ENCODE measurements at regions not wholly inside any gene's neighbourhood (a gene's known extent, or its start where the extent isn't known, plus 50 kb on each side); places are given as distances from the start of the nearest gene placed in this dataset.

DNA sequence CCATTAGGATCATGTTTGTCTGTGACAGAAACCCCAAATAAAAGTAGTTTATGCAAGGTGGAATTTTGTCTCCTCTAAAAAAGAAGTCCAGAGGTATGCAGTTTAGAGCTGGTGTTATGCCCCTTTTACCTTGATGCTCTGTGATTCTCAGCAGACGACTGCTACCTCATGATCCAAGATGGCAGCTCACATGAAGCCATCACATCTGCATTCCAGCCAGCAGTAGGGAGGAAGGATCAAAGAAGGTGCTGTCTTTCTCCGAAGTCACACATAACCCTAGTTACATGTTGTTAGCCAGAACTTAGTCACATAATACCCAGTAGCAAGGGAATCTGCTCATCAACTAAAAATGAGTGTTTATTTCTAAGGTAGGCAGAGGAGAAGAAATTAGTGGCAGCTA, 135.7 kb upstream of the HS3ST2 start:
- Histone ChIP-seq H3K4me3 (replicated peaks in 1 of 3; ENCODE audit: insufficient read depth in 1 of 3, low read depth in 1 of 3, low read length in 3 of 3) (no peak overlapping the region), H4K20me1 (replicated peaks; ENCODE audit: control insufficient read depth, extremely low read depth, insufficient read depth, low read length) (peaks cover 2% of the 10 kb centered on the region), H3K9me3 (replicated peaks; ENCODE audit: control insufficient read depth, insufficient read depth, low read length) (no peaks in the 10 kb centered on the region), H3K36me3 (ENCODE audit: control insufficient read depth in 2 of 2, extremely low read depth in 1 of 2, insufficient read depth in 2 of 2, low read length in 2 of 2) (no peaks in the 10 kb centered on the region), H3K9me1 (replicated peaks; ENCODE audit: control insufficient read depth, extremely low read depth, insufficient read depth, low read length) (no peaks in the 10 kb centered on the region), H2AFZ (ENCODE audit: low read depth, low read length) (no peak overlapping the region), H3K4me1 (ENCODE audit: control insufficient read depth, extremely low read depth, insufficient read depth, low read length) (no peaks in the 10 kb centered on the region), H3K4me2 (ENCODE audit: insufficient read depth, low read length) (no peak overlapping the region), H3K27ac (ENCODE audit: insufficient read depth, low read depth, low read length) (no peak overlapping the region), H3K27me3 (ENCODE audit: control insufficient read depth in 2 of 2, insufficient read depth in 2 of 2, low read length in 2 of 2) (peaks cover 7 to 9% of the 10 kb centered on the region in 2 experiments), H3K79me2 (ENCODE audit: control insufficient read depth, insufficient read depth, low read length) (no peaks in the 10 kb centered on the region), H3K9ac (replicated peaks; ENCODE audit: extremely low read depth, insufficient read depth, low read length) (no peak overlapping the region)
- DNase-seq (ENCODE audit: low read depth, low spot score) (no peak), FAIRE-seq (no peak)
- no TSS peak for BruUV-seq (replicated peaks)
- dilution Hi-C loops (cut with MboI; ENCODE audit: extremely low pct_ligation_motif_present, low sequenced_read_pairs), result no loop called here
- intact Hi-C loops (cut with micrococcal nuclease), result loop anchor here (10.0 kb wide), 1 partner anchor 354 kb away; no protein-coding TSS in a partner anchor
- TF ChIP-seq GATA2 (IDR thresholded peaks at IDR 0.05; ENCODE audit: insufficient read depth, insufficient read length, low read depth, low read length) (no peak), POLR2A (IDR thresholded peaks at IDR 0.05; ENCODE audit: low read depth, low read length) (no peak), EZH2 (IDR thresholded peaks at IDR 0.05; ENCODE audit: borderline replicate concordance, low read depth, low read length, severe bottlenecking) (no peak), FOS (IDR thresholded peaks at IDR 0.05; ENCODE audit: borderline replicate concordance, insufficient read depth, low read length) (no peak), POLR2AphosphoS5 (IDR thresholded peaks at IDR 0.05; ENCODE audit: insufficient read depth, low read depth, low read length) (no peak), JUN (IDR thresholded peaks at IDR 0.05; ENCODE audit: borderline replicate concordance, insufficient read depth, insufficient read length, low read depth) (no peak)
- TF ChIP-seq, protein P1, sequence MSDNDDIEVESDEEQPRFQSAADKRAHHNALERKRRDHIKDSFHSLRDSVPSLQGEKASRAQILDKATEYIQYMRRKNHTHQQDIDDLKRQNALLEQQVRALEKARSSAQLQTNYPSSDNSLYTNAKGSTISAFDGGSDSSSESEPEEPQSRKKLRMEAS (IDR thresholded peaks at IDR 0.05; ENCODE audit: insufficient read depth, insufficient read length), result no peak
- TF ChIP-seq, protein P2, sequence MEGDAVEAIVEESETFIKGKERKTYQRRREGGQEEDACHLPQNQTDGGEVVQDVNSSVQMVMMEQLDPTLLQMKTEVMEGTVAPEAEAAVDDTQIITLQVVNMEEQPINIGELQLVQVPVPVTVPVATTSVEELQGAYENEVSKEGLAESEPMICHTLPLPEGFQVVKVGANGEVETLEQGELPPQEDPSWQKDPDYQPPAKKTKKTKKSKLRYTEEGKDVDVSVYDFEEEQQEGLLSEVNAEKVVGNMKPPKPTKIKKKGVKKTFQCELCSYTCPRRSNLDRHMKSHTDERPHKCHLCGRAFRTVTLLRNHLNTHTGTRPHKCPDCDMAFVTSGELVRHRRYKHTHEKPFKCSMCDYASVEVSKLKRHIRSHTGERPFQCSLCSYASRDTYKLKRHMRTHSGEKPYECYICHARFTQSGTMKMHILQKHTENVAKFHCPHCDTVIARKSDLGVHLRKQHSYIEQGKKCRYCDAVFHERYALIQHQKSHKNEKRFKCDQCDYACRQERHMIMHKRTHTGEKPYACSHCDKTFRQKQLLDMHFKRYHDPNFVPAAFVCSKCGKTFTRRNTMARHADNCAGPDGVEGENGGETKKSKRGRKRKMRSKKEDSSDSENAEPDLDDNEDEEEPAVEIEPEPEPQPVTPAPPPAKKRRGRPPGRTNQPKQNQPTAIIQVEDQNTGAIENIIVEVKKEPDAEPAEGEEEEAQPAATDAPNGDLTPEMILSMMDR (IDR thresholded peaks at IDR 0.05; ENCODE audit: extremely low read depth in 1 of 2, insufficient read depth in 1 of 2, low read depth in 1 of 2, low read length in 2 of 2), result no peak
- CTCF ChIA-PET, result no interaction called here
- POLR2A ChIA-PET, result no interaction called here

Measured in endothelial cell of umbilical vein (primary cell).